ENCODE measurements at regions not wholly inside any gene's neighbourhood (a gene's known extent, or its start where the extent isn't known, plus 50 kb on each side); places are given as distances from the start of the nearest gene placed in this dataset.
A peak's percentile ranks its signal among the peaks of the same experiment; 100 is the strongest.
"Not testable (repeated sequence)": the region's sequence is repeated elsewhere in the genome, so short reads cannot be mapped to it uniquely, and the experiment has no call there.

GRCh38 chr7:145462463-145462862 lies 626.6 kb upstream of the TPK1 start:
- no peak for DNase-seq (ENCODE audit: low read depth)

GRCh38 chr7:145434811-145435210 lies 599.0 kb upstream of the TPK1 start:
- DNase-seq (ENCODE audit: low read depth): peak; percentile 13

GRCh38 chr7:145431834-145432233 lies 596.0 kb upstream of the TPK1 start:
- DNase-seq (ENCODE audit: low read depth): no peak

- not testable (repeated sequence) for DNase-seq (ENCODE audit: low read depth)
Measured at GRCh38 chr7:145418481-145418880, 582.6 kb upstream of the TPK1 start.

DNA sequence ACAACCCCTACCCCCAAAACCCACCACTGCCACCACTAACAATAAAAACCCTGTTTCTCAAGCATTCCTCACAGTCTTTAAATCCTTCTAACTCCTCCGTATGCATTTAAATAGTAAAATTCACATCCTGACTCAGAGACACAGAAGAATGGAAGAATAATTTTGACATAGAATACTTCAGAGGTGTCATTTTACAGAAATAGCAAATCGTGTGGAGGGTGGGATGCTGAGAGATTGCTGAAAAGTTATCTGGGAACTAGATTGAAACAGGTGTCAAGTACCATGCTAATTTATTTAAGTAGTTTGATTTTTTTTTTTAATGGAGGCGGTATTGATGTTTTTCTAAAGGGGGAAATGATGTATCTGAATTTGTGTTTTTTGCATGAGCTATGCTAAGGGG lies 575.2 kb upstream of the TPK1 start:
- DNase-seq (ENCODE audit: low read depth): no peak

GRCh38 chr7:145398758-145399157 lies 562.9 kb upstream of the TPK1 start:
- peak; percentile 94 for DNase-seq (ENCODE audit: low read depth)

GRCh38 chr7:145394126-145394525 lies 558.3 kb upstream of the TPK1 start:
- DNase-seq (ENCODE audit: low read depth): no peak

GRCh38 chr7:145382762-145383161 lies 546.9 kb upstream of the TPK1 start:
- no peak for DNase-seq (ENCODE audit: low read depth)

DNA sequence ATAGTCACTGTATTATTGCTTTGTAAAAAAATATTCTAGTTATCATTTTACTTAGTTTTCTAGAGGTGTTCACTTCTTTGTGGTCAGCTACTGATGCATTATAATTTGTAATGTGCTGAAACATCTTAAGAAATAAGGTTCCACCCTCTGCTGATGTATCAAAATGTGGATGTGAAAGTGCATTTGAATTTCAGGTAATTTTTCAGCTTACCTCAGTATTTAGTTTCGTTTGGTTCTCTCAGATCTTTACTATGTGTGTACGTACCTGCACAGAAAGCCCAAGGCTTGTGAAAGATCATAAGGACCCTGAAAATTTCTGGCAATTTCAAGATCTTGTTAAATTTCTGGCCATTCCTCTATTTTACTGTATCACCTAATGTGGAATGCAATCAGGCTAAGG lies 542.3 kb upstream of the TPK1 start:
- no peak for DNase-seq (ENCODE audit: low read depth)

DNA sequence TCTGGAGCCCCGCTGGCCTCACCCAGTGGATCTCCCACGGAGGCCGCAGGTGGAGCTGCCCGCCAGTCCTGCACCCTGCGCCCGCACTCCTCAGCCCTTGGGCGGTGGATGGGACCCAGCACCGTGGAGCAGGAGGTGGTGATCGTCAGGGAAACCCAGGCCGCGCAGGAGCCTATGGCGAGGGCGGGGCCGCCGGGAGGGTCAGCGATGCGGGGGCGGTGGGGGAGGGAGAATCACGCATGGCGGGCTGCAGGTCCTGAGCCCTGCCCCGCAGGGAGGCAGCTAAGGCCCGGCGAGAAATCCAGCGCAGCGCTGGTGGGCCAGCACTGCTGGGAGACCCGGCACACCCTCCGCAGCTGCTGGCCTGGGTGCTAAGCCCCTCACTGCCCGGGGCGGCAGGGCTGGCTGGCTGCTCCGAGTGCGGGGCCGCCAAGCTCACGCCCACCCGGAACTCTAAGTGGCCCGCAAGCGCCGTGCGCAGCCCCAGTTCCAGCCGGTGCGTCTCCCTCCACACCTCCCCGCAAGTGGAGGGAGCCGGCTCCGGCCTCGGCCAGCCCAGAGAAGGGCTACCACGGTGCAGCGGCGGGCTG lies 524.8 kb upstream of the TPK1 start:
- DNase-seq (ENCODE audit: low read depth): no peak

- peak; percentile 3 for DNase-seq (ENCODE audit: low read depth)
Measured at GRCh38 chr7:145350334-145350733, 514.5 kb upstream of the TPK1 start.

DNA sequence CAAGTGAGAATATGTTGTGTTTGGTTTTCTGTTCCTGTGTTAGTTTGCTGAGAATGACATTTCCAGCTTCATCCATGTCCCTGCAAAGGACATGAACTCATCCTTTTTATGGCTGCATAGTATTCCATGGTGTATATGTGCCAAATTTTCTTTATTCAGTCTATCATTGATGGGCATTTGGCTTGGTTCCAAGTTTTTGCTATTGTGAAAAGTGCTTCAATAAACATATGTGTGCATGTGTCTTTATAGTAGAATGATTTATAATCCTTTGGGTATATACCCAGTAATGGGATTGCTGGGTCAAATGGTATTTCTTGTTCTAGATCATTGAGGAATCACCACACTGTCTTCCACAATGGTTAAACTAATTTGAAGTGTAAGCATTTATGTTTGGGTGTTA lies 513.6 kb upstream of the TPK1 start:
- DNase-seq (ENCODE audit: low read depth): not testable (repeated sequence)

DNA sequence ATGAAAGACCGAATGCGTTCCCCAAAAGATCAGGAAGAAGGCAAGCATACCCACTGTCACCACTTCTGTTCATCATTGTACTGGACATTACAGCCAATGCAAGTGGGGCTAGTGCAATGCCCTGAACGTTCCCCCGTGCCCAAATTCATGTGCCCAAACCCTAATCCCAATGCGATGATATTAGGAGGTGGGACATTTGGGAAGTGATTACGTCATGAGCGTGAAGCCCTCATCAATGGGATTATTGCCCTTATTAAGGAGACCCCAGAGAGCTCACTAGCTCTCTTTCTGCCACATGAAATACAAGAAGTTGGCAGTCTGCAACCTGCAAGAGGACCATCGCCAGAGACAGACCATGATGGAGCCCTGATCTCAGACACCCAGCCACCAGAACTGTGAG lies 511.4 kb upstream of the TPK1 start:
- DNase-seq (ENCODE audit: low read depth): no peak

GRCh38 chr7:145339319-145339718 lies 503.5 kb upstream of the TPK1 start:
- DNase-seq (ENCODE audit: low read depth): peak; percentile 6

DNA sequence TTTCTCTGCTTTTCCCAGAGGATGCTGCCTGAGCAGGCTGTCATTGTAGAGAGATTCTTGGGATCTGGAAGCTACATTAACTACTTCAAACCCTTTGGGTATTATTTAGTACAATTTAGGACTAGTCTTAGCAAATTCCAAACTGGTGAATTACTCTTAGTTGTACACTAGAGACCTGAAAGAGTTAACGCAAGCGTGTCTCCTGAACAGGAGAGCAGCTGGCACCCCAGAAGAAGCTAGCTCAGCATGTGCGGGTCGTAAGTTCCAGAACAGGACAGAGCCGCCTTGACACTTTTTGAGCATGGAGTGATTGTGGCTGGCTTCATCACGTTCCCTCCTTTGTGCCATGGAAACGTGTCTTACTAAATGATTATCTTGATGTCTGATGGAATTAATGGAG lies 495.7 kb upstream of the TPK1 start:
- DNase-seq (ENCODE audit: low read depth): no peak

- DNase-seq (ENCODE audit: low read depth): no peak
Measured at GRCh38 chr7:145331076-145331475, 495.2 kb upstream of the TPK1 start.

GRCh38 chr7:145327646-145328045 lies 491.8 kb upstream of the TPK1 start:
- no peak for DNase-seq (ENCODE audit: low read depth)

DNA sequence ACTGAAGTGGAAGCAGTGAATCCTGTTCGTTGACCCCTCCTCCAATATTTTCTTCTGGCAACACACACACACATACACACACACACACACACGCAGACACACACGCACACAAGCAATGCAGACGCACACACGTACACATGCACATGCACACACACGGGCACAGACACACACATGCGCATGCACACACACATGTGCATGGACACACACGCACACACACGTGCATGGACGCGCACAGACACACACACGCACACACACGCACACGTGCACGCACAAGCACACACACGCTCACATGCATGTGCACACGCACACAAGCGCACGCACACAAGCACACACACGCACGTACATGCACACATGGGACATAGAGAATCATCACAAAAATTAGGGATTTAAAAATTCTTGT lies 488.2 kb upstream of the TPK1 start:
- DNase-seq (ENCODE audit: low read depth): no peak

DNA sequence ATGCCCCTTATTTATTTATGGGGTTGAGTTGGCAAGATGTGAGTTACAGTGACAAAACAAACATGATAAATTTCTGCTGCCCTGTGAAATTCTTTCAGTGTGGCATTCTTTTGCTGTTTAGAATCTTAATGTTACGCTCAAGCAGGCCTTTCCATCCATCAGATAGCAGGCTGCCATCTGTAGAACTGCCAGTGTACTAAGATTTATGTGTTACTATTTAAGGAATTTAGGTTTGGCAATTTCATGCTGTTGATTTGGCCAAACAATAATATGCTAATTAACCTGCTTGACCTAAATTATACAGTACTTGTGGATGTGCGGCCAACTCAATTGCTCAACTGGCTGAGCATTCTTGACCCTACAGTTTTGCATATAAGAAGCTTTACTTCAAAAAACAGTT lies 477.7 kb upstream of the TPK1 start:
- peak; percentile 91 for DNase-seq (ENCODE audit: low read depth)

DNA sequence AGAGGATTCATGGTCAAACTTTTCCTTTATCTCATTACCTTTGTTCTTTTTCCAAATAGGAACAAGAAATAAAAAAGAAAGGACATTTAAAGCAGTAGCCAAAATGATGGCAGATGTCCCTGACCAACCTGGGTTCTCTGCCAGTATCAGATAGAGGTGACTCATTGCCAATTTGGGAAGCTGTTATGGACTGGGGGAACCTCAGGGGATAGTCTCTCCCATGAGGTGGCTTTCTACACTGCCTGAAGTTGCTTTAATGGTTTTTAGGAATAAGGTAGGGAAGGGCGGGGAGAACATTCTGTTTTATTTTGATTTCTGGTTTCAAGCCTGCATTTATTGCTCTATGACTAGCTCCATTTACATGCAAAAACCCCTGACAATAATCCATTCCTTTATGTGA lies 457.9 kb upstream of the TPK1 start:
- DNase-seq (ENCODE audit: low read depth): peak; percentile 33

GRCh38 chr7:145293228-145293701 lies 457.4 kb upstream of the TPK1 start:
- peak; percentile 81 for DNase-seq (ENCODE audit: low read depth)

- DNase-seq (ENCODE audit: low read depth): no peak
Measured at GRCh38 chr7:145289384-145289783, 453.5 kb upstream of the TPK1 start.

DNA sequence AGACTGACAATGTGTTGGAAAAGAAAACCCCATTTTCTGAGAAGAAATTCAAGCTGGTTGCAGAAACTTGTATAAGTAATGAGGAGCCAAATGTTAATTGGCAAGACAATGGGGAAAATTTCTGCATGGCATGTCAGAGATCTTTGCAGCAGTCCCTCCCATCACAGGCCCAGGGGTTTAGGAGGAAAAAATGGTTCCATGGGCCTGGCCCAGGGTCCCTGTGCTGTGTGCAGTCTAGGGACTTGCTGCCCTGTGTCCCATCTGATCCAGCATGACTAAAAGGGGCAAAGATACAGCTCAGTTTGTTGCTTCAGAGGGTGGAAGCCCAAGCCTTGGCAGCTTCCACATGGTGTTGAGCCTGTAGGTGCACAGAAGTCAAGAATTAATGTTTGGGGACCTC lies 440.3 kb upstream of the TPK1 start:
- no peak for DNase-seq (ENCODE audit: low read depth)

DNA sequence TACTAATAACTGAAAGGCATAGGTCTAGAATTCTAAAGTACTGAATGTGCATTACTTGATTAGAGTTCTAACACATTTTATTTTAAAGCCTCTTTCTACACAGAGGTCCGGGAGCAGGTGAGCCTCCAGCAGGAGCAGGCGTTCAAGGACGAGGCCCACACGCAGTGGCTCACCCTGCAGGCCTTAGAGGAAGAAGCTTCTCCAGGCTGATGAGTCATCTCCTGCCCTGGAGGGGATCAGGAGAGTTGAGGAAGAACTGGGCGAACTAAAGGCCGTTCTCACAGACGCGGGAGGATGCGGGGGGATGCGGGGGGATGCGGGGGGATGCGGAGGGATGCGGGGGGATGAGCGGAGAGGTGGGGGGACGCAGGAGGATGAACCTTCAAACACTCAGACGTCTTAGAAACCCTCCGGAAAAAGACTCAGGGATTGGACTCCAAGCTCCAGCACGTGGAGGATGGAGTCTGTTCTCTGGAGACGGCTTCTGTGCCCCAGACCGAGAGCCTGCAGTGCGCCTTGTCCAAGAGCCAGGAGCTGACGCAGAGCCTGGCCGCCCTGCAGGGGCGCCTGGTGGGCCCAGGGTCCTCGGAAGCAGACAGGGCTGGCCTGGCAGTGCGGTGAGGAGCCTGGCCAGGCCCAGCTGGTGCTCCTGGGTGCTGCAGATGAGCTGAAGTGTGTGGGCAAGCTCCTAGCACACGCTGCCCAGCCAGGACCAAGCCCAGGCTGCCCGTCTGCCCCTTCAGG lies 433.7 kb upstream of the TPK1 start:
- no peak for DNase-seq (ENCODE audit: low read depth)

Data from fibroblast of gingiva (primary cell).